PC-9 (cell line): ENCODE measurements at regions not wholly inside any gene's neighbourhood (a gene's known extent, or its start where the extent isn't known, plus 50 kb on each side); places are given as distances from the start of the nearest gene placed in this dataset.

Source experiments
- CTCF ChIP-seq: fragments of 200-600 bp; sonication (generic); conservative IDR thresholded peaks from 2 replicates; pipeline ENCODE4 v1.6.1; 2017; ENCODE audit warnings: mixed run types, antibody characterized with exemption, mild to moderate bottlenecking, moderate library complexity
- EZH2 ChIP-seq: fragments of 200-600 bp; sonication (generic); IDR thresholded peaks from 2 replicates; pipeline ENCODE4 v1.8.0; 2017; ENCODE audit warnings: antibody characterized with exemption, low read depth

GRCh38 chr14:57086271-57087162 lies 182.2 kb downstream of the EXOC5 start:
- TF ChIP-seq CTCF (no peak), EZH2 (no peak)
